Liver (tissue), 3 donors: ENCODE measurements at regions not wholly inside any gene's neighbourhood (a gene's known extent, or its start where the extent isn't known, plus 50 kb on each side); places are given as distances from the start of the nearest gene placed in this dataset.
A peak's percentile ranks its signal among the peaks of the same experiment; 100 is the strongest.

Experiments
- FOXA1 ChIP-seq: IDR thresholded peaks from 2 replicates; pipeline ENCODE4 v1.6.1; 2016; ENCODE audit warnings: antibody characterized with exemption
- GABPA ChIP-seq, 2 donors: IDR thresholded peaks in 1 of 2; conservative IDR thresholded peaks in 1 of 2; 2 replicates each; pipeline ENCODE4 v1.6.1; 2016; ENCODE audit warnings: antibody characterized with exemption in 2 of 2, mild to moderate bottlenecking in 1 of 2, moderate library complexity in 1 of 2
- JUND ChIP-seq, 2 donors: IDR thresholded peaks; 2 replicates each; pipeline ENCODE4 v1.6.1; 2016; ENCODE audit warnings: antibody characterized with exemption in 2 of 2
- MAX ChIP-seq: IDR thresholded peaks from 2 replicates; pipeline ENCODE4 v1.6.1; 2016; ENCODE audit warnings: antibody characterized with exemption
- RAD21 ChIP-seq, 2 donors: IDR thresholded peaks; 2 replicates each; pipeline ENCODE4 v1.6.1; 2016; ENCODE audit warnings: antibody characterized with exemption in 2 of 2, mild to moderate bottlenecking in 2 of 2
- TAF1 ChIP-seq: conservative IDR thresholded peaks from 2 replicates; pipeline ENCODE4 v1.6.1; 2016; ENCODE audit warnings: antibody characterized with exemption, mild to moderate bottlenecking
- YY1 ChIP-seq: IDR thresholded peaks from 2 replicates; pipeline ENCODE4 v1.6.1; 2016; ENCODE audit warnings: antibody characterized with exemption, mild to moderate bottlenecking
- ZBTB33 ChIP-seq: IDR thresholded peaks from 2 replicates; pipeline ENCODE4 v1.6.1; 2016; ENCODE audit warnings: antibody characterized with exemption
- TF ChIP-seq, protein P1 (sequence below): fragments of 150-350 bp; IDR thresholded peaks from 2 replicates; pipeline ENCODE4 v1.5.1; 2017; ENCODE audit warnings: improper control_type of control experiment, low read depth, low read length; ENCODE audit not compliant: missing input control
- donor health status: healthy.
- donor health status: healthy.

DNA sequence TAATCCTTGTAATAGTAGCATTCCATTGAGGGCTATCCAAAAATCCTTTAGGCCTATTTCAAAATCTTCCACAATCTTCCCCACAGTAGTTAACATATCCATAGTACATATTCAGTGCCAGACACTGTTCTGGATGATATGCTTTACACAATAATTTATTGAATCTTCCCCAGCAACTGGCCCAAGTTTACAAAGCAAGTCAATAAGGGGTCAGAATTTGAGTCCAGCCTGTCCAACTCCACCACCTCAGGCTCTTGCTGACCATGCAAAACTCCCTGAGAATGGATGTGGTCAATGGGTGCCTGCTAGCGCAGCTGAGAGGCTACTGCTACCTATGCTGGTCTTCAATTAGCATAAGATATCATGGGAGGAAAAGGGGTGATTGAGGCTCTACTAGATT is 529.6 kb downstream of the FGF9 start:
- TF ChIP-seq, protein P1, sequence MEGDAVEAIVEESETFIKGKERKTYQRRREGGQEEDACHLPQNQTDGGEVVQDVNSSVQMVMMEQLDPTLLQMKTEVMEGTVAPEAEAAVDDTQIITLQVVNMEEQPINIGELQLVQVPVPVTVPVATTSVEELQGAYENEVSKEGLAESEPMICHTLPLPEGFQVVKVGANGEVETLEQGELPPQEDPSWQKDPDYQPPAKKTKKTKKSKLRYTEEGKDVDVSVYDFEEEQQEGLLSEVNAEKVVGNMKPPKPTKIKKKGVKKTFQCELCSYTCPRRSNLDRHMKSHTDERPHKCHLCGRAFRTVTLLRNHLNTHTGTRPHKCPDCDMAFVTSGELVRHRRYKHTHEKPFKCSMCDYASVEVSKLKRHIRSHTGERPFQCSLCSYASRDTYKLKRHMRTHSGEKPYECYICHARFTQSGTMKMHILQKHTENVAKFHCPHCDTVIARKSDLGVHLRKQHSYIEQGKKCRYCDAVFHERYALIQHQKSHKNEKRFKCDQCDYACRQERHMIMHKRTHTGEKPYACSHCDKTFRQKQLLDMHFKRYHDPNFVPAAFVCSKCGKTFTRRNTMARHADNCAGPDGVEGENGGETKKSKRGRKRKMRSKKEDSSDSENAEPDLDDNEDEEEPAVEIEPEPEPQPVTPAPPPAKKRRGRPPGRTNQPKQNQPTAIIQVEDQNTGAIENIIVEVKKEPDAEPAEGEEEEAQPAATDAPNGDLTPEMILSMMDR: no peak
- no peak for TF ChIP-seq JUND (IDR thresholded peaks at IDR 0.05)
- TF ChIP-seq GABPA (IDR thresholded peaks at IDR 0.05 in 1 of 2, conservative IDR thresholded peaks at IDR 0.05 in 1 of 2): no peak
- no peak for TF ChIP-seq FOXA1
- TF ChIP-seq YY1: peak; percentile 17
- TF ChIP-seq ZBTB33: no peak
- TF ChIP-seq TAF1: no peak
- TF ChIP-seq MAX: peak; percentile 28
- no peak for TF ChIP-seq RAD21 (IDR thresholded peaks at IDR 0.05)
